CD4-positive, alpha-beta T cell (primary cell): ENCODE measurements at regions not wholly inside any gene's neighbourhood (a gene's known extent, or its start where the extent isn't known, plus 50 kb on each side); places are given as distances from the start of the nearest gene placed in this dataset.

Experiments used
- ATAC-seq: fragments of 200-7000 bp; cut with Tn5 transposase; one replicate; pipeline ENCODE4 v1.10.0; 2022; ENCODE audit warnings: mild to moderate bottlenecking; ENCODE audit not compliant: poor library complexity
- CTCF ChIA-PET: fragments of 350-600 bp; sonication (Branson Sonifier 250); formaldehyde crosslinking; loops from one replicate; lab custom pipeline; 2021; ENCODE audit warnings: antibody characterized with exemption, inconsistent platforms; lab: Charles Lee
- POLR2A ChIA-PET: fragments of 350-600 bp; sonication (Branson Sonifier 250); formaldehyde crosslinking; loops from one replicate; lab custom pipeline; 2021; ENCODE audit warnings: antibody characterized with exemption, inconsistent platforms; lab: Charles Lee
- DNase-seq, 14 experiments: peaks; one replicate each; pipeline ENCODE4 v3.0.0-alpha.2; 2013 to 2020; ENCODE audit warnings: mixed read lengths in 2 of 14
- H3K27ac ChIP-seq, 2 donors: one replicate each; pipeline versions ENCODE4 v1.5.1 to v1.7.0; 2013; ENCODE audit warnings: low read length in 2 of 2, low read depth in 1 of 2, mild to moderate bottlenecking in 1 of 2
- H3K27me3 ChIP-seq, 2 experiments: 1 replicate in 1 of 2; 2 replicates in 1 of 2; pipeline versions ENCODE4 v1.6.1 to v1.7.0; 2013; ENCODE audit warnings: low read length in 2 of 2, control low read depth in 1 of 2, mild to moderate bottlenecking in 1 of 2, moderate library complexity in 1 of 2; ENCODE audit not compliant: insufficient read depth in 2 of 2, control insufficient read depth in 1 of 2
- H3K36me3 ChIP-seq: one replicate; pipeline ENCODE4 v1.6.1; 2013; ENCODE audit warnings: low read length, control low read depth; ENCODE audit not compliant: insufficient read depth
- H3K4me1 ChIP-seq: one replicate; pipeline ENCODE4 v1.6.1; 2013; ENCODE audit warnings: low read length, control low read depth; ENCODE audit not compliant: insufficient read depth
- H3K4me3 ChIP-seq: one replicate; pipeline ENCODE4 v1.5.1; 2013; ENCODE audit warnings: mild to moderate bottlenecking, low read length, moderate library complexity
- H3K9me3 ChIP-seq, 2 experiments: 1 replicate in 1 of 2; 2 replicates in 1 of 2; pipeline versions ENCODE4 v1.6.1 to v1.7.0; 2013; ENCODE audit warnings: low read length in 2 of 2, mild to moderate bottlenecking in 2 of 2, control low read depth in 1 of 2, moderate library complexity in 1 of 2; ENCODE audit not compliant: control insufficient read depth in 1 of 2, insufficient read depth in 1 of 2
- H3K27ac Mint-ChIP-seq: one replicate; pipeline ENCODE4 v1.8.0; 2020; ENCODE audit warnings: mixed read lengths
- H3K27me3 Mint-ChIP-seq: one replicate; pipeline ENCODE4 v1.8.0; 2021; ENCODE audit warnings: mixed read lengths
- H3K36me3 Mint-ChIP-seq: one replicate; pipeline ENCODE4 v1.8.0; 2021; ENCODE audit warnings: low read depth, mixed read lengths
- H3K4me1 Mint-ChIP-seq: one replicate; pipeline ENCODE4 v1.8.0; 2021; ENCODE audit warnings: low read depth, mixed read lengths
- H3K4me3 Mint-ChIP-seq: one replicate; pipeline ENCODE4 v1.8.0; 2020; ENCODE audit warnings: mild to moderate bottlenecking, mixed read lengths
- H3K9me3 Mint-ChIP-seq: one replicate; pipeline ENCODE4 v1.8.0; 2020; ENCODE audit warnings: mixed read lengths
- CTCF ChIP-seq: fragments of 200-600 bp; IDR thresholded peaks from one replicate; pipeline ENCODE4 v1.8.0; 2022; ENCODE audit warnings: antibody characterized with exemption, mild to moderate bottlenecking
- intact Hi-C, 2 experiments: fragments of 100-400 bp; cut with DNase I in 1 of 2; cut with micrococcal nuclease in 1 of 2; formaldehyde crosslinking; loops; one replicate each; pipeline versions ENCODE4 v1.15.1 to v1.9.0; 2023 to 2025; cut with DNase I, micrococcal nuclease

GRCh38 chr18:40532046-40532445 is 1423.0 kb upstream of the PIK3C3 start:
- Mint-ChIP-seq H3K27me3 (no peaks in the 10 kb centered on the region), H3K4me3 (no peak overlapping the region), H3K4me1 (no peaks in the 10 kb centered on the region), H3K36me3 (no peaks in the 10 kb centered on the region), H3K27ac (no peak overlapping the region), H3K9me3 (no peaks in the 10 kb centered on the region)
- Histone ChIP-seq H3K4me3 (no peak overlapping the region), H3K4me1 (no peaks in the 10 kb centered on the region), H3K9me3 (peaks cover under 1 to 3% of the 10 kb centered on the region in 2 experiments), H3K27ac (no peak overlapping the region), H3K36me3 (no peaks in the 10 kb centered on the region), H3K27me3 (no peaks in the 10 kb centered on the region)
- DNase-seq (no peak), ATAC-seq (no peak)
- ChIA-PET CTCF (no interaction called here), POLR2A (no interaction called here)
- intact Hi-C loops: no loop called here
- TF ChIP-seq CTCF: no peak

GRCh38 chr18:40531051-40531450 is 1424.0 kb upstream of the PIK3C3 start:
- H3K36me3 Mint-ChIP-seq: no peaks in the 10 kb centered on the region
- no peaks in the 10 kb centered on the region for H3K27me3 ChIP-seq
- no peak overlapping the region for H3K4me3 ChIP-seq
- no peaks in the 10 kb centered on the region for H3K4me1 ChIP-seq
- ChIA-PET POLR2A (no interaction called here), CTCF (no interaction called here)
- peaks cover 3 to 4% of the 10 kb centered on the region in 2 experiments for H3K9me3 ChIP-seq
- no peak overlapping the region for H3K27ac Mint-ChIP-seq
- H3K36me3 ChIP-seq: no peaks in the 10 kb centered on the region
- intact Hi-C loops: no loop called here
- DNase-seq (no peak), ATAC-seq (no peak)
- no peaks in the 10 kb centered on the region for H3K27me3 Mint-ChIP-seq
- TF ChIP-seq CTCF: no peak
- H3K9me3 Mint-ChIP-seq: no peaks in the 10 kb centered on the region
- no peak overlapping the region for H3K27ac ChIP-seq
- no peak overlapping the region for H3K4me3 Mint-ChIP-seq
- H3K4me1 Mint-ChIP-seq: no peaks in the 10 kb centered on the region

- ChIA-PET CTCF (no interaction called here), POLR2A (no interaction called here)
- Histone ChIP-seq H3K4me1 (no peaks in the 10 kb centered on the region), H3K27me3 (no peaks in the 10 kb centered on the region), H3K9me3 (peaks cover 3 to 4% of the 10 kb centered on the region in 2 experiments), H3K27ac (no peak overlapping the region), H3K36me3 (no peaks in the 10 kb centered on the region), H3K4me3 (no peak overlapping the region)
- TF ChIP-seq CTCF: no peak
- H3K36me3 Mint-ChIP-seq: no peaks in the 10 kb centered on the region
- ATAC-seq (no peak), DNase-seq (no peak)
- no peak overlapping the region for H3K27ac Mint-ChIP-seq
- H3K9me3 Mint-ChIP-seq: no peaks in the 10 kb centered on the region
- no peak overlapping the region for H3K4me3 Mint-ChIP-seq
- intact Hi-C loops: no loop called here
- H3K4me1 Mint-ChIP-seq: no peaks in the 10 kb centered on the region
- no peaks in the 10 kb centered on the region for H3K27me3 Mint-ChIP-seq
These were observed 1425.6 kb upstream of the PIK3C3 start for GRCh38 chr18:40529478-40529877.
